Naive thymus-derived CD4-positive, alpha-beta T cell (primary cell): ENCODE measurements at regions not wholly inside any gene's neighbourhood (a gene's known extent, or its start where the extent isn't known, plus 50 kb on each side); places are given as distances from the start of the nearest gene placed in this dataset.
"Not testable (repeated sequence)": the region's sequence is repeated elsewhere in the genome, so short reads cannot be mapped to it uniquely, and the experiment has no call there.

ENCODE experiments used
- ATAC-seq: fragments of 150-1000 bp; cut with Tn5 transposase; 2 replicates; pipeline ENCODE4 v1.10.0; 2021; ENCODE audit warnings: mild to moderate bottlenecking, moderate library complexity
- CTCF ChIA-PET: fragments of 350-600 bp; sonication (Branson Sonifier 250); formaldehyde crosslinking; loops from one replicate; lab custom pipeline; 2021; ENCODE audit warnings: antibody characterized with exemption; lab: Charles Lee
- POLR2A ChIA-PET: fragments of 350-600 bp; sonication (Branson Sonifier 250); formaldehyde crosslinking; loops from one replicate; lab custom pipeline; 2021; ENCODE audit warnings: antibody characterized with exemption, inconsistent platforms; lab: Charles Lee
- DNase-seq, 9 donors: peaks; one replicate each; pipeline versions ENCODE4 v3.0.0 to v3.0.0-alpha.2; 2020 to 2022; ENCODE audit warnings: mixed read lengths in 1 of 9
- H3K27ac ChIP-seq: one replicate; pipeline ENCODE4 v1.7.0; 2013; ENCODE audit warnings: mild to moderate bottlenecking, low read depth, low read length, moderate library complexity
- H3K27me3 ChIP-seq, 2 donors: one replicate each; pipeline ENCODE4 v1.7.0; 2013; ENCODE audit warnings: low read length in 2 of 2, mild to moderate bottlenecking in 2 of 2, moderate library complexity in 2 of 2; ENCODE audit not compliant: control insufficient read depth in 2 of 2, insufficient read depth in 2 of 2
- H3K36me3 ChIP-seq, 3 experiments: 1 replicate in 2 of 3; 2 replicates in 1 of 3; pipeline ENCODE4 v1.7.0; 2013; ENCODE audit warnings: low read length in 3 of 3, mild to moderate bottlenecking in 3 of 3, moderate library complexity in 1 of 3; ENCODE audit not compliant: insufficient read depth in 3 of 3, control insufficient read depth in 2 of 3
- H3K4me1 ChIP-seq, 2 donors: one replicate each; pipeline ENCODE4 v1.7.0; 2013; ENCODE audit warnings: low read length in 2 of 2, mild to moderate bottlenecking in 2 of 2, moderate library complexity in 1 of 2; ENCODE audit not compliant: control insufficient read depth in 2 of 2, insufficient read depth in 2 of 2
- H3K4me3 ChIP-seq: 2 replicates; pipeline ENCODE4 v1.7.0; 2013; ENCODE audit warnings: mild to moderate bottlenecking, low read length
- H3K9me3 ChIP-seq, 3 experiments: 1 replicate in 2 of 3; 2 replicates in 1 of 3; pipeline ENCODE4 v1.7.0; 2013; ENCODE audit warnings: low read length in 3 of 3; ENCODE audit not compliant: control insufficient read depth in 2 of 3
- H3K27ac Mint-ChIP-seq, 9 donors: one replicate each; pipeline ENCODE4 v1.8.0; 2020 to 2022; ENCODE audit warnings: mixed read lengths in 9 of 9, mild to moderate bottlenecking in 8 of 9, moderate library complexity in 5 of 9, inconsistent platforms in 2 of 9
- H3K27me3 Mint-ChIP-seq, 5 donors: one replicate each; pipeline ENCODE4 v1.8.0; 2021 to 2022; ENCODE audit warnings: mixed read lengths in 5 of 5, mild to moderate bottlenecking in 1 of 5
- H3K36me3 Mint-ChIP-seq, 5 donors: one replicate each; pipeline ENCODE4 v1.8.0; 2020 to 2022; ENCODE audit warnings: mixed read lengths in 5 of 5, mild to moderate bottlenecking in 3 of 5, inconsistent platforms in 1 of 5
- H3K4me1 Mint-ChIP-seq, 7 donors: one replicate each; pipeline ENCODE4 v1.8.0; 2020 to 2022; ENCODE audit warnings: mixed read lengths in 7 of 7, mild to moderate bottlenecking in 3 of 7, inconsistent platforms in 1 of 7
- H3K4me3 Mint-ChIP-seq, 10 donors: one replicate each; pipeline ENCODE4 v1.8.0; 2020 to 2022; ENCODE audit warnings: mild to moderate bottlenecking in 10 of 10, mixed read lengths in 10 of 10, moderate library complexity in 6 of 10, inconsistent platforms in 2 of 10
- H3K9me3 Mint-ChIP-seq, 11 donors: one replicate each; pipeline ENCODE4 v1.8.0; 2020 to 2022; ENCODE audit warnings: mixed read lengths in 11 of 11, mild to moderate bottlenecking in 4 of 11, inconsistent platforms in 1 of 11, moderate library complexity in 1 of 11
- intact Hi-C, 2 donors: fragments of 100-400 bp; cut with micrococcal nuclease; formaldehyde crosslinking; loops; one replicate each; pipeline ENCODE4 v1.15.1; 2023

- H3K36me3 ChIP-seq: no peaks in the 10 kb centered on the region
- Mint-ChIP-seq H3K27ac (no peak overlapping the region), H3K9me3 (no peaks in the 10 kb centered on the region), H3K36me3 (no peaks in the 10 kb centered on the region), H3K27me3 (peaks cover 10 to 24% (median 15%) of the 10 kb centered on the region in 5 donors), H3K4me1 (no peaks in the 10 kb centered on the region), H3K4me3 (no peak overlapping the region)
- CTCF ChIA-PET: no interaction called here
- H3K27ac ChIP-seq: no peak overlapping the region
- intact Hi-C loops: no loop called here
- H3K27me3 ChIP-seq: no peaks in the 10 kb centered on the region
- no peak for DNase-seq
- no peak overlapping the region for H3K4me3 ChIP-seq
- no peaks in the 10 kb centered on the region for H3K4me1 ChIP-seq
- no peak for ATAC-seq
- POLR2A ChIA-PET: no interaction called here
- H3K9me3 ChIP-seq: no peaks in the 10 kb centered on the region
Observed at GRCh38 chr3:10694179-10694578, 121.8 kb upstream of the SLC6A11 start.

GRCh38 chr3:10695186-10695585 is 120.8 kb upstream of the SLC6A11 start:
- H3K4me3 ChIP-seq, ATAC-seq, H3K27ac Mint-ChIP-seq, H3K9me3 Mint-ChIP-seq, H3K4me3 Mint-ChIP-seq, H3K27me3 ChIP-seq, H3K36me3 Mint-ChIP-seq, H3K4me1 Mint-ChIP-seq, H3K36me3 ChIP-seq, H3K9me3 ChIP-seq, DNase-seq, intact Hi-C loops, CTCF ChIA-PET, H3K27ac ChIP-seq, H3K4me1 ChIP-seq, POLR2A ChIA-PET: not testable (repeated sequence)
- H3K27me3 Mint-ChIP-seq: peaks cover 5 to 24% (median 15%) of the 10 kb centered on the region in 5 donors

DNA sequence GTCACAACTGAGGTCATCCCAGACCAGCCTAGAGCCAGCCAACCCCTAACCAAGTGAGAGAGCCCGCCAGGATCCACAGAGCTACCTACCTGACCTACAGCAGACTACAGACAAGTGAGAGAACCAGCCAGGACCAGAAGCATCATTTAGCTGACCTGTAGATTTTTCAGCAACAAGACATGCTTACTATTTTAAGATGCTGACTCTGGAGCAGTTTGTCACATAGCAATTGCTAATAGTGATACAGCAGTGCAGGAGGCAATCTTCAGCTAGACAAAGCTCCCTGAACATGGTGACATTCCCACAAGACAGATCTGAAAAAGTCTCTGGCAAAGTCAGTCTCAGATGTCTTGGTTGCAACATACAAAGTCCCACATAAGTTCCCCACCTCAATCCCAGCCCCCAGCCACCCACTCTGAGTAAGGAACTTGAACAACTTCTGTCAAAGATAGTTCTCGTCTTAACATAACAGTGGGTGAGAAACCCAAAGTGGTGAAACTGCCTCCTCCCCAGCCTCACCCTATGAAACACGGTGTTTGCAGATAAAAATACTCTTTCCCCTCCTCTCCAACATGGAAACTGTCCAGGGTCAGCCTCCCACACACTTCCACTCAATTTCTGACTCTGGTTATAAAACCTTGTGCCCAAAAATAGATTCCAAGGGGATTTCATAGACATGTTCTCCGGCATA is 120.3 kb upstream of the SLC6A11 start:
- no peaks in the 10 kb centered on the region for H3K36me3 ChIP-seq
- ChIA-PET CTCF (no interaction called here), POLR2A (no interaction called here)
- DNase-seq (no peak), ATAC-seq (no peak)
- H3K27me3 ChIP-seq: no peaks in the 10 kb centered on the region
- Mint-ChIP-seq H3K4me1 (no peaks in the 10 kb centered on the region), H3K4me3 (no peak overlapping the region), H3K9me3 (no peaks in the 10 kb centered on the region), H3K27me3 (peaks cover 7 to 28% (median 15%) of the 10 kb centered on the region in 5 donors), H3K36me3 (no peaks in the 10 kb centered on the region), H3K27ac (no peak overlapping the region)
- H3K4me3 ChIP-seq: no peak overlapping the region
- intact Hi-C loops: no loop called here
- no peaks in the 10 kb centered on the region for H3K4me1 ChIP-seq
- no peak overlapping the region for H3K27ac ChIP-seq
- H3K9me3 ChIP-seq: no peaks in the 10 kb centered on the region

DNA sequence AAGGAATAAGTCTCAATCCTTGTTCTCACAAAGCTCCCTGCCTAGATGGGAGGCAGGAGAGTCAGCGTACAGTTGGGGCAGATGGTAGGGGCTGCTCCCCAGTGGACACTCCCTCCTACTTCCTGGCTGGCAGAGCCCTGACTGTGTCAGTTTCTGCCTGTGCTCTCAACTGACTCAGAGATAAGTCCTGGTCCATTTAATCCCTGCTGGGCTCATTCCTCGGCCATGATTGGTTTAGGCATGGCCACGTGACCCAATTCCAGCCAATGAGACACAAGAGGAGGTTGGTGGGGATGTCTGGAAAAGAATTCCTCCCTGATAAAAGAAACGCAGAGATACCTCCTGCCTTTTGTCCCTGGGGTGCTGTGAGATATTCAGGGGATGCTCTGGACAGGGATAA is 118.1 kb upstream of the SLC6A11 start:
- Histone ChIP-seq H3K4me3 (no peak overlapping the region), H3K36me3 (no peaks in the 10 kb centered on the region), H3K27me3 (no peaks in the 10 kb centered on the region), H3K9me3 (no peaks in the 10 kb centered on the region), H3K27ac (no peak overlapping the region), H3K4me1 (no peaks in the 10 kb centered on the region)
- no peak for DNase-seq
- intact Hi-C loops: no loop called here
- Mint-ChIP-seq H3K9me3 (no peaks in the 10 kb centered on the region), H3K36me3 (no peaks in the 10 kb centered on the region), H3K4me3 (no peak overlapping the region), H3K4me1 (no peaks in the 10 kb centered on the region), H3K27ac (no peak overlapping the region), H3K27me3 (peaks cover 15 to 32% (median 28%) of the 10 kb centered on the region in 5 donors)
- CTCF ChIA-PET: no interaction called here
- POLR2A ChIA-PET: no interaction called here
- ATAC-seq: peak; percentile 12

DNA sequence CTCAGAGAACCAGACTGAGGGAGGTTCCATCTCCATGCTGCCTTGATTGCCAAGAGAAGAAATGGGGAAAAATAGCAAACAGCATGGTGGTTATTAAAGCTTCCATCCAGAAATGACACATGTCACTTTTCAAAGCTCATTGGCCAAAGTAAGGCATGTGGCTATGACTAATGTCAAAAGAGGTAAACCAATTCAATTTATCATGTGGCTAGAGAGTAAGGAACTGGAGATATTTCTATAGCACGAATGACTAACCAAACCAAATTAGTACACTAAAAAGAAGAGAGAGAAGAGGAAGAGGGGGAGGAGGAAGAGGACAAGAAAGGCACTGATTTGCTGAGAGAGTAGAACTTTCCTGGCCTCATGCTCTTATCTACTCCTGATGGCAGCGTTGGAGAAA is 115.2 kb upstream of the SLC6A11 start:
- peaks cover 3 to 5% of the 10 kb centered on the region in 2 donors for H3K27me3 ChIP-seq
- intact Hi-C loops: no loop called here
- ChIA-PET CTCF (no interaction called here), POLR2A (no interaction called here)
- no peak overlapping the region for H3K4me3 ChIP-seq
- Mint-ChIP-seq H3K27ac (no peak overlapping the region), H3K27me3 (peaks cover 43 to 59% (median 53%) of the 10 kb centered on the region in 5 donors), H3K36me3 (no peaks in the 10 kb centered on the region), H3K4me1 (peaks cover 0 to under 1% (median 0%) of the 10 kb centered on the region in 7 donors), H3K4me3 (no peak overlapping the region), H3K9me3 (no peaks in the 10 kb centered on the region)
- DNase-seq (no peak), ATAC-seq (no peak)
- H3K36me3 ChIP-seq: no peaks in the 10 kb centered on the region
- H3K27ac ChIP-seq: no peak overlapping the region
- H3K9me3 ChIP-seq: no peaks in the 10 kb centered on the region
- H3K4me1 ChIP-seq: no peaks in the 10 kb centered on the region

DNA sequence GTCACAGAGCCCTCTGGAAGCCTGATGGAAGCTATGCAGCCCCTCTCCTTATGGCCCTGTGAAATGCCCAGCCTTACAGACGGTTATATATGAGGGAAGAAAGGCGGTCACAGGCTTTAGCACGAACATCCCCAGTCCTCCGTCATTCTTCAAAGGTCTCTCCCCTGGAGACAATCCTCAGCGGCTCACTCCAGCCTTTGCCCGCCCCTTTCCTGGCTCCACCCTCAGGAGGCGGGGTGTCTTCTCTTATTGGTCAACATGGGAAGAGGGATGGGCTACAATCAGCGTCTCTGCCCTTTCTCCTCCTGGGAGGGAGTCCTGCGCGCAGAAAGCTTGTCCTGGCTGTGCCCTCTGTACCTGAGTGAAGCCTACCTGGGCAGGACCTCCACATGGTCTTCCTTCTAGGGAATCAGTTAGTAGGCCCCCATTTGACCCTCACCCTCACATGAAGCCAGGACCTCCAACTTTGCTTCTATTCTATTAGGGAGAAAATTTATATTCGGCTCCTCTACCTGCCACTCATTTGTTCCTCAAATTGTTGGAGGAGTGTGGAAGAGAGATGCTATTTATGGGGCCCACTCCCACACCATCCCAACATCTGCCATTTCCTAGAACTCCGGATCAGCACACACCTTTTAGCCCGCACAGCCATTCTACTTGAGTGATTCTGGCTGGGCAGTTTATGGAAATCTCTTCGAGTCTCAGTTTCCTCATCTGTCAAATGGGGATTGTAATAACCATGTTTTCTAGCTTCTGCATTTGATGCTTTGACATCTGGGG is 112.9 kb upstream of the SLC6A11 start:
- no peak for ATAC-seq

More for the DNA sequence above, 112.9 kb upstream of the SLC6A11 start:
- H3K4me3 ChIP-seq: no peak overlapping the region
- no peaks in the 10 kb centered on the region for H3K9me3 ChIP-seq
- H3K27ac ChIP-seq: no peak overlapping the region
- intact Hi-C loops: no loop called here
- peaks cover 9 to 14% of the 10 kb centered on the region in 2 donors for H3K27me3 ChIP-seq
- DNase-seq: no peak
- no peaks in the 10 kb centered on the region for H3K36me3 Mint-ChIP-seq
- H3K4me1 ChIP-seq: no peaks in the 10 kb centered on the region
- ChIA-PET CTCF (no interaction called here), POLR2A (no interaction called here)
- no peak overlapping the region for H3K4me3 Mint-ChIP-seq
- H3K27me3 Mint-ChIP-seq: peaks cover 54 to 67% (median 56%) of the 10 kb centered on the region in 5 donors
- no peak overlapping the region for H3K27ac Mint-ChIP-seq
- no peaks in the 10 kb centered on the region for H3K36me3 ChIP-seq
- peaks cover 0 to 15% (median 4%) of the 10 kb centered on the region in 7 donors for H3K4me1 Mint-ChIP-seq
- no peaks in the 10 kb centered on the region for H3K9me3 Mint-ChIP-seq
